Peyer's patch (tissue), 4 donors: ENCODE measurements at regions not wholly inside any gene's neighbourhood (a gene's known extent, or its start where the extent isn't known, plus 50 kb on each side); places are given as distances from the start of the nearest gene placed in this dataset.

Source experiments
- CTCF ChIP-seq, 6 experiments: fragments of 450-650 bp in 4 of 6; fragments of 200-600 bp in 2 of 6; sonication (generic) in 1 of 6; IDR thresholded peaks; one replicate each; pipeline ENCODE4 v1.5.1; 2017 to 2019; ENCODE audit warnings: antibody characterized with exemption in 6 of 6, mild to moderate bottlenecking in 3 of 6, moderate library complexity in 1 of 6
- POLR2A ChIP-seq, 2 donors: fragments of 450-650 bp; IDR thresholded peaks; one replicate each; pipeline ENCODE4 v1.5.1; 2017; ENCODE audit warnings: antibody characterized with exemption in 2 of 2, mild to moderate bottlenecking in 2 of 2, moderate library complexity in 2 of 2

- TF ChIP-seq CTCF (IDR thresholded peaks at IDR 0.05) (no peak), POLR2A (IDR thresholded peaks at IDR 0.05) (no peak)
Measured at GRCh38 chr1:218827486-218827885, 346.2 kb upstream of the LYPLAL1 start.
